ENCODE measurements at regions not wholly inside any gene's neighbourhood (a gene's known extent, or its start where the extent isn't known, plus 50 kb on each side); places are given as distances from the start of the nearest gene placed in this dataset.

DNA sequence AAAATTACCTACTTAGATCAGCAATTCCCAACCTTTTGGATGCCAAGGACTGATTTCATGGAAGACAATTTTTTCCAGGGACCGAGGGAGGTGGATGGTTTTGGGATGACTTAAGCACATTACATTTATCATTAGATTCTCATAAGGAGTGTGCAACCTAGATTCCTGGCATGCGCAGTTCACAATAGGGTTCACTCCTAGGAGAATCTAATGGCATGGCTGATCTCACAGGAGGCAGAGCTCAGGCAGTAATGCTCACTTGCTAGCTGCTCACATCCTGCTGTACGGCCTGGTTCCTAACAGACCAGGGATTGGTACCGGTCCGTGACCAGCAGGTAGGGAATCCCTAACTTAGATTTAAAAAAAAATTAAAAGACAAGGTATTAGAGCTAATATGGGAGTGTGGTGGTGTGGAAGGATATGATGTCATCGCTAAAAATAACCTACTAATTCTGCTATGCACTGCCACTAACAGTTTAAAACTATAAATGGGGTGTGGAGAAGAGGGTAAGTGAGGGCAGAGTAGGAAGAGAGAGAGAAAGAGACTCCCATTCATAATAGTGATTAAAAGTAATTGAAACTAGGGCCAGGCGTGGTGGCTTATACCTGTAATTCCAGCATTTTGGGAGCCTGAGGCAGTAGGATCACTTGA is 282.7 kb downstream of the BAMBI start:
- CTCF ChIA-PET = interaction anchor here (0.6 to 1.7 kb wide), 3 partner anchors 13 to 297 kb away, joined by 4 to 7 read pairs (median 4); no protein-coding TSS in a partner anchor
- no peak overlapping the region for H3K4me3 ChIP-seq (ENCODE audit: low read depth, low read length)
- no peak overlapping the region for H3K27ac ChIP-seq (ENCODE audit: extremely low read depth, low read depth, low read length)
- H3K9me3 ChIP-seq (ENCODE audit: control insufficient read depth, insufficient read depth, low read depth, low read length) = no peaks in the 10 kb centered on the region
- POLR2A ChIA-PET = no interaction called here
- no peaks in the 10 kb centered on the region for H3K4me1 ChIP-seq (ENCODE audit: control insufficient read depth, insufficient read depth, low read length)
- no peaks in the 10 kb centered on the region for H3K36me3 ChIP-seq (ENCODE audit: control insufficient read depth in 2 of 2, insufficient read depth in 1 of 2, low read length in 2 of 2)
- TF ChIP-seq ZNF184 (tag by site-specific recombination; IDR thresholded peaks at IDR 0.05) = no peak
- no peak for TF ChIP-seq KLF16 (tag by site-specific recombination; IDR thresholded peaks at IDR 0.05)
- peak; percentile 14; the same call in 1 of the 2 replicates for TF ChIP-seq ZNF398 (tag by site-specific recombination; IDR thresholded peaks at IDR 0.05)
- TF ChIP-seq, protein P1, sequence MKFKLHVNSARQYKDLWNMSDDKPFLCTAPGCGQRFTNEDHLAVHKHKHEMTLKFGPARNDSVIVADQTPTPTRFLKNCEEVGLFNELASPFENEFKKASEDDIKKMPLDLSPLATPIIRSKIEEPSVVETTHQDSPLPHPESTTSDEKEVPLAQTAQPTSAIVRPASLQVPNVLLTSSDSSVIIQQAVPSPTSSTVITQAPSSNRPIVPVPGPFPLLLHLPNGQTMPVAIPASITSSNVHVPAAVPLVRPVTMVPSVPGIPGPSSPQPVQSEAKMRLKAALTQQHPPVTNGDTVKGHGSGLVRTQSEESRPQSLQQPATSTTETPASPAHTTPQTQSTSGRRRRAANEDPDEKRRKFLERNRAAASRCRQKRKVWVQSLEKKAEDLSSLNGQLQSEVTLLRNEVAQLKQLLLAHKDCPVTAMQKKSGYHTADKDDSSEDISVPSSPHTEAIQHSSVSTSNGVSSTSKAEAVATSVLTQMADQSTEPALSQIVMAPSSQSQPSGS (tag by site-specific recombination; IDR thresholded peaks at IDR 0.05; ENCODE audit: low read depth) = peak; percentile 78

GRCh38 chr10:28962768-28963167 is 285.4 kb downstream of the BAMBI start:
- POLR2A ChIA-PET = no interaction called here
- CTCF ChIA-PET = interaction anchor here (0.6 kb wide), 2 partner anchors 209 to 250 kb away, joined by 3 to 4 read pairs; no protein-coding TSS in a partner anchor

More at GRCh38 chr10:28962768-28963167, 285.4 kb downstream of the BAMBI start:
- no peak overlapping the region for H3K27ac ChIP-seq (ENCODE audit: extremely low read depth, low read depth, low read length)
- H3K4me3 ChIP-seq (ENCODE audit: low read depth, low read length) = no peak overlapping the region
- H3K36me3 ChIP-seq (ENCODE audit: control insufficient read depth in 2 of 2, insufficient read depth in 1 of 2, low read length in 2 of 2) = no peaks in the 10 kb centered on the region
- H3K9me3 ChIP-seq (ENCODE audit: control insufficient read depth, insufficient read depth, low read depth, low read length) = no peaks in the 10 kb centered on the region
- TF ChIP-seq INSM2 (tag by site-specific recombination; IDR thresholded peaks at IDR 0.05) (no peak), ZNF48 (tag by site-specific recombination; IDR thresholded peaks at IDR 0.05) (no peak), ZNF555 (tag by site-specific recombination; conservative IDR thresholded peaks at IDR 0.05) (no peak), ZBTB11 (tag by site-specific recombination; conservative IDR thresholded peaks at IDR 0.05; ENCODE audit: low read depth) (no peak), ZBTB1 (tag by site-specific recombination; IDR thresholded peaks at IDR 0.05) (no peak), ZNF623 (tag by site-specific recombination; IDR thresholded peaks at IDR 0.05) (no peak), GLI2 (tag by site-specific recombination; IDR thresholded peaks at IDR 0.05; ENCODE audit: borderline replicate concordance, low read depth) (no peak), ZNF394 (tag by site-specific recombination; IDR thresholded peaks at IDR 0.05; ENCODE audit: borderline replicate concordance) (no peak), ZNF701 (tag by site-specific recombination; IDR thresholded peaks at IDR 0.05) (no peak), ZNF629 (tag by site-specific recombination; IDR thresholded peaks at IDR 0.05) (no peak), ZNF571 (tag by site-specific recombination; IDR thresholded peaks at IDR 0.05) (no peak), GLIS1 (tag by site-specific recombination; IDR thresholded peaks at IDR 0.05) (no peak), ZNF324 (tag by site-specific recombination; IDR thresholded peaks at IDR 0.05) (no peak), ZNF121 (tag by site-specific recombination; IDR thresholded peaks at IDR 0.05) (no peak)
- TF ChIP-seq, protein P2, sequence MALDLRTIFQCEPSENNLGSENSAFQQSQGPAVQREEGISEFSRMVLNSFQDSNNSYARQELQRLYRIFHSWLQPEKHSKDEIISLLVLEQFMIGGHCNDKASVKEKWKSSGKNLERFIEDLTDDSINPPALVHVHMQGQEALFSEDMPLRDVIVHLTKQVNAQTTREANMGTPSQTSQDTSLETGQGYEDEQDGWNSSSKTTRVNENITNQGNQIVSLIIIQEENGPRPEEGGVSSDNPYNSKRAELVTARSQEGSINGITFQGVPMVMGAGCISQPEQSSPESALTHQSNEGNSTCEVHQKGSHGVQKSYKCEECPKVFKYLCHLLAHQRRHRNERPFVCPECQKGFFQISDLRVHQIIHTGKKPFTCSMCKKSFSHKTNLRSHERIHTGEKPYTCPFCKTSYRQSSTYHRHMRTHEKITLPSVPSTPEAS (tag by site-specific recombination; IDR thresholded peaks at IDR 0.05) = no peak
- no peaks in the 10 kb centered on the region for H3K4me1 ChIP-seq (ENCODE audit: control insufficient read depth, insufficient read depth, low read length)
